ENCODE measurements at regions not wholly inside any gene's neighbourhood (a gene's known extent, or its start where the extent isn't known, plus 50 kb on each side); places are given as distances from the start of the nearest gene placed in this dataset.

DNA sequence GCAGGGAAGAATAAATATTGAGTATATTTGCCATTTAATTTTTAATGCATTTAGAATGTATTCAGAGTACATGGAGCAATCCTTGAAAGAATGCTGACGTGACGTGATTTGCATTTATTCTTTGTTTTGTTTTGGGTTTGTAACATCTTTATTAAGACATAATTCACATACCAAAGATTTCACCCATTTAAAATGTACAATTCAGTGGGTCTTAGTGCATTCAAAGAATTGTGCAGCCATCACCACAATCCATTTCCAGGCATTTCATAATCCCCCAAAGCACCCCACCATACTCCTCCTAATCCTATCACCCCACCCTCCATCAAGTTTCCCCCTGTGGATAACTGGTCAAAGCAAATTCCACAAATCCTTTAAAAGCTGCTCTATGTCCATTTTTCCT lies 87.4 kb downstream of the FAM9B start:
- Histone ChIP-seq H3K4me1 (ENCODE audit: insufficient read depth, poor library complexity, severe bottlenecking) (no peaks in the 10 kb centered on the region), H3K27me3 (ENCODE audit: insufficient read depth, poor library complexity, severe bottlenecking) (no peaks in the 10 kb centered on the region)
- ATAC-seq (ENCODE audit: low read depth), result no peak

DNA sequence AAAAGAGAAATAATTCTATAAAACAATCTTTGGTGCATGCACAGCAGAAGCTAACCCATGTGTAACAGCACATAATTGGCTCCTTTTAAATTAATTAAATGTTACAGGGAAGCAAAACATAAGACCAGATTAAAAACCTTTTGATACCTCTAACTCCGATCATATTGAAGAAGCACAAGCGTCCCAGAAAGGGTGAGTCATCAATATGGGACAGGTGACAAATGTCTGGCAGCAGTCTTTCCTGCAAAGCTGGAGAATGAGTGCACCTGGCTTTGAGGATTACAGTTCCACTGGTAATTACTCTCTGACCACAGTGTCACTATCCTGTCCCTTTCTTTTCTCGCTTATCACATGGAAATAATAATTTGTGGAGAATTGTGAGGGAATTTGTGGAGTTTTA lies 94.6 kb downstream of the FAM9B start:
- H3K4me3 ChIP-seq (ENCODE audit: severe bottlenecking), result no peak overlapping the region
- H3K9me3 ChIP-seq (ENCODE audit: severe bottlenecking), result no peaks in the 10 kb centered on the region
- H3K27ac ChIP-seq (ENCODE audit: poor library complexity, severe bottlenecking), result no peak overlapping the region
- H3K36me3 ChIP-seq (ENCODE audit: low read depth), result no peaks in the 10 kb centered on the region
- H3K4me1 ChIP-seq (ENCODE audit: insufficient read depth, poor library complexity, severe bottlenecking), result no peaks in the 10 kb centered on the region
- DNase-seq (ENCODE audit: low spot score), result no peak
- no peaks in the 10 kb centered on the region for H3K27me3 ChIP-seq (ENCODE audit: insufficient read depth, poor library complexity, severe bottlenecking)
- ATAC-seq (ENCODE audit: low read depth), result no peak
- TF ChIP-seq, protein P1, sequence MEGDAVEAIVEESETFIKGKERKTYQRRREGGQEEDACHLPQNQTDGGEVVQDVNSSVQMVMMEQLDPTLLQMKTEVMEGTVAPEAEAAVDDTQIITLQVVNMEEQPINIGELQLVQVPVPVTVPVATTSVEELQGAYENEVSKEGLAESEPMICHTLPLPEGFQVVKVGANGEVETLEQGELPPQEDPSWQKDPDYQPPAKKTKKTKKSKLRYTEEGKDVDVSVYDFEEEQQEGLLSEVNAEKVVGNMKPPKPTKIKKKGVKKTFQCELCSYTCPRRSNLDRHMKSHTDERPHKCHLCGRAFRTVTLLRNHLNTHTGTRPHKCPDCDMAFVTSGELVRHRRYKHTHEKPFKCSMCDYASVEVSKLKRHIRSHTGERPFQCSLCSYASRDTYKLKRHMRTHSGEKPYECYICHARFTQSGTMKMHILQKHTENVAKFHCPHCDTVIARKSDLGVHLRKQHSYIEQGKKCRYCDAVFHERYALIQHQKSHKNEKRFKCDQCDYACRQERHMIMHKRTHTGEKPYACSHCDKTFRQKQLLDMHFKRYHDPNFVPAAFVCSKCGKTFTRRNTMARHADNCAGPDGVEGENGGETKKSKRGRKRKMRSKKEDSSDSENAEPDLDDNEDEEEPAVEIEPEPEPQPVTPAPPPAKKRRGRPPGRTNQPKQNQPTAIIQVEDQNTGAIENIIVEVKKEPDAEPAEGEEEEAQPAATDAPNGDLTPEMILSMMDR (IDR thresholded peaks at IDR 0.05; ENCODE audit: poor library complexity, severe bottlenecking), result no peak

More for the DNA sequence above, 87.4 kb downstream of the FAM9B start:
- Histone ChIP-seq H3K9me3 (ENCODE audit: severe bottlenecking) (no peaks in the 10 kb centered on the region), H3K36me3 (ENCODE audit: low read depth) (no peaks in the 10 kb centered on the region), H3K4me3 (ENCODE audit: severe bottlenecking) (no peak overlapping the region), H3K27ac (ENCODE audit: poor library complexity, severe bottlenecking) (no peak overlapping the region)
- no peak for DNase-seq (ENCODE audit: low spot score)
- TF ChIP-seq, protein P1 (IDR thresholded peaks at IDR 0.05; ENCODE audit: poor library complexity, severe bottlenecking), result no peak

DNA sequence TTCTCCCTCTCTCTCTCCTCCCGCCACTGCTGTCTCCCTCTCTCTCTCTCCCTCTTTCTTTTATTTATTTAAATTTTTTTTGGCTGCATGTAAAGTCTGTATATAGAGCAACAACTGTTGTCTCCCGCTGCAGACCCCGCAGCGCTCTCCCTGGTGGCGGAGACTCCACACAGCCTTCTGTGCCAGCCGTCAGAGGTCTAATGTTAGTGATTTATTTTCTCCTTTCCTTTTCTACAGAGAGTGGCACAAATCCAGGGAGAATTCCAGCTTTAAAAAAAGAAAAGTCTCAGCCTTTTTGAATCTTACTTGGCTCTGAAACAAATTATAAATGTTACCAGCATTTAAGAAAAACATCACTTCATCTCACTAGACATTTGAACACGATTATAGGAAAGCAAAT lies 106.2 kb downstream of the FAM9B start:
- Histone ChIP-seq H3K36me3 (ENCODE audit: low read depth) (no peaks in the 10 kb centered on the region), H3K9me3 (ENCODE audit: severe bottlenecking) (no peaks in the 10 kb centered on the region), H3K27ac (ENCODE audit: poor library complexity, severe bottlenecking) (no peak overlapping the region), H3K4me1 (ENCODE audit: insufficient read depth, poor library complexity, severe bottlenecking) (no peaks in the 10 kb centered on the region), H3K27me3 (ENCODE audit: insufficient read depth, poor library complexity, severe bottlenecking) (no peaks in the 10 kb centered on the region), H3K4me3 (ENCODE audit: severe bottlenecking) (no peak overlapping the region)
- ATAC-seq (ENCODE audit: low read depth) (no peak), DNase-seq (ENCODE audit: low spot score) (no peak)
- TF ChIP-seq, protein P1 (IDR thresholded peaks at IDR 0.05; ENCODE audit: poor library complexity, severe bottlenecking), result no peak

DNA sequence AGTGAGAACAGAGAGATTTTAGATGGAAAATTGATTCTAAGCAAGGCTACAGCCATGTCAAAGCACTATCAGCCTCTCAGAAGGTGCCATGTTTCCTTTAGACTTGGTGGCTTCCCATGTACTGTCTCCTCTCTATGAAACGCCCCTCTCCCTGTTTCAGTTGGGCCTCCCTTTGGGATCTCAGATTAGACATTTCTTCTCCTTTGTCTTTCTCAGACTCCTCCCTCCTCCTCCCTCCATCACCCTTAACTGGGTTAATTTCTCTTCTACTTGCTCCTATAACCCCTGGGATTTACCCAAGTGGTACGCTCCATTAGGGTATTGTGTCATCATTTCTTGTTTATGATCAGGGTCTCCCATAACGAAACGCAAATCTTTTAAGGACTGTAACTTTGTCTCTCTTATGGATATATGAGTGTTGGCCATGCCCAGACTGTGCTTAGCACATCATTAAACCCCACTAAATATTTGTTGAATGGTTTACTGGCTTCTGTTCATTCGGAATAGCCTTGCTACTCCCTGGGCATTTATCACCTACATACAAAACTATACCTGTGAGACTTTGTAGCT lies 106.8 kb downstream of the FAM9B start:
- H3K27ac ChIP-seq (ENCODE audit: poor library complexity, severe bottlenecking), result no peak overlapping the region
- no peak overlapping the region for H3K4me3 ChIP-seq (ENCODE audit: severe bottlenecking)
- ATAC-seq (ENCODE audit: low read depth) (no peak), DNase-seq (ENCODE audit: low spot score) (no peak)
- TF ChIP-seq, protein P1 (IDR thresholded peaks at IDR 0.05; ENCODE audit: poor library complexity, severe bottlenecking), result no peak
- H3K4me1 ChIP-seq (ENCODE audit: insufficient read depth, poor library complexity, severe bottlenecking), result no peaks in the 10 kb centered on the region
- H3K36me3 ChIP-seq (ENCODE audit: low read depth), result no peaks in the 10 kb centered on the region
- H3K9me3 ChIP-seq (ENCODE audit: severe bottlenecking), result no peaks in the 10 kb centered on the region
- no peaks in the 10 kb centered on the region for H3K27me3 ChIP-seq (ENCODE audit: insufficient read depth, poor library complexity, severe bottlenecking)

DNA sequence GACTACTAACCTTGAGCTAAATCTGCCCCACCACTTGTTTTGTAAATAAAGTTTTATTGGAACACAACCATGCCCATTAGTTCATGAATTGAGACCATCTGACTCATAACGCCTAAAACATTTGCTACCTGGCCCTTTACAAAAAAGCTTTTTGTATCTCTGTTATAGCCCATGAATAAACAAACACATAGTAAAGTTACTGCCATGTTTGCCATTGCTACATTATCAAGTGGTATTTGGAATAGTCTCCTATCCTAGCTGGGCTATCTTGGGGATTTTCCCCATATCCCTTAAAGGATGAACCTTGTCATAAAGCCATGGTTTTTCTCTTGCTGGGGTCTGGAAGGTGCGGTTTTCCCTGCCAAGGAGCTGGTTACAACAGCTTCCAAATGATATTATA lies 112.3 kb downstream of the FAM9B start:
- H3K4me1 ChIP-seq (ENCODE audit: insufficient read depth, poor library complexity, severe bottlenecking), result no peaks in the 10 kb centered on the region
- H3K27ac ChIP-seq (ENCODE audit: poor library complexity, severe bottlenecking), result no peak overlapping the region
- no peaks in the 10 kb centered on the region for H3K9me3 ChIP-seq (ENCODE audit: severe bottlenecking)
- TF ChIP-seq, protein P1 (IDR thresholded peaks at IDR 0.05; ENCODE audit: poor library complexity, severe bottlenecking), result no peak
- no peaks in the 10 kb centered on the region for H3K36me3 ChIP-seq (ENCODE audit: low read depth)
- no peak for DNase-seq (ENCODE audit: low spot score)
- H3K4me3 ChIP-seq (ENCODE audit: severe bottlenecking), result no peak overlapping the region
- H3K27me3 ChIP-seq (ENCODE audit: insufficient read depth, poor library complexity, severe bottlenecking), result no peaks in the 10 kb centered on the region
- no peak for ATAC-seq (ENCODE audit: low read depth)

All from RWPE2 (cell line).